ENCODE measurements at regions not wholly inside any gene's neighbourhood (a gene's known extent, or its start where the extent isn't known, plus 50 kb on each side); places are given as distances from the start of the nearest gene placed in this dataset.

GRCh38 chr2:8574196-8575037 is 107.4 kb upstream of the ID2 start:
- Histone ChIP-seq H3K27ac (replicated peaks in 1 of 4) (no peak overlapping the region), H3K36me3 (no peaks in the 10 kb centered on the region), H3K9me3 (no peaks in the 10 kb centered on the region), H3K4me3 (no peak overlapping the region), H3K27me3 (no peaks in the 10 kb centered on the region), H3K4me1 (peaks cover 10 to 17% (median 13%) of the 10 kb centered on the region in 4 donors)
- no peak for DNase-seq (ENCODE audit: extremely low spot score)
- WGBS, result 96% methylated on average over 17 of the region's 24 CpGs
- intact Hi-C loops (cut with DNase I), result no loop called here
- TF ChIP-seq POLR2A (IDR thresholded peaks at IDR 0.05; ENCODE audit: low read depth) (no peak), POLR2AphosphoS5 (IDR thresholded peaks at IDR 0.05) (no peak), EP300 (IDR thresholded peaks at IDR 0.05) (no peak)
- TF ChIP-seq, protein P1, sequence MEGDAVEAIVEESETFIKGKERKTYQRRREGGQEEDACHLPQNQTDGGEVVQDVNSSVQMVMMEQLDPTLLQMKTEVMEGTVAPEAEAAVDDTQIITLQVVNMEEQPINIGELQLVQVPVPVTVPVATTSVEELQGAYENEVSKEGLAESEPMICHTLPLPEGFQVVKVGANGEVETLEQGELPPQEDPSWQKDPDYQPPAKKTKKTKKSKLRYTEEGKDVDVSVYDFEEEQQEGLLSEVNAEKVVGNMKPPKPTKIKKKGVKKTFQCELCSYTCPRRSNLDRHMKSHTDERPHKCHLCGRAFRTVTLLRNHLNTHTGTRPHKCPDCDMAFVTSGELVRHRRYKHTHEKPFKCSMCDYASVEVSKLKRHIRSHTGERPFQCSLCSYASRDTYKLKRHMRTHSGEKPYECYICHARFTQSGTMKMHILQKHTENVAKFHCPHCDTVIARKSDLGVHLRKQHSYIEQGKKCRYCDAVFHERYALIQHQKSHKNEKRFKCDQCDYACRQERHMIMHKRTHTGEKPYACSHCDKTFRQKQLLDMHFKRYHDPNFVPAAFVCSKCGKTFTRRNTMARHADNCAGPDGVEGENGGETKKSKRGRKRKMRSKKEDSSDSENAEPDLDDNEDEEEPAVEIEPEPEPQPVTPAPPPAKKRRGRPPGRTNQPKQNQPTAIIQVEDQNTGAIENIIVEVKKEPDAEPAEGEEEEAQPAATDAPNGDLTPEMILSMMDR (IDR thresholded peaks at IDR 0.05), result no peak

DNA sequence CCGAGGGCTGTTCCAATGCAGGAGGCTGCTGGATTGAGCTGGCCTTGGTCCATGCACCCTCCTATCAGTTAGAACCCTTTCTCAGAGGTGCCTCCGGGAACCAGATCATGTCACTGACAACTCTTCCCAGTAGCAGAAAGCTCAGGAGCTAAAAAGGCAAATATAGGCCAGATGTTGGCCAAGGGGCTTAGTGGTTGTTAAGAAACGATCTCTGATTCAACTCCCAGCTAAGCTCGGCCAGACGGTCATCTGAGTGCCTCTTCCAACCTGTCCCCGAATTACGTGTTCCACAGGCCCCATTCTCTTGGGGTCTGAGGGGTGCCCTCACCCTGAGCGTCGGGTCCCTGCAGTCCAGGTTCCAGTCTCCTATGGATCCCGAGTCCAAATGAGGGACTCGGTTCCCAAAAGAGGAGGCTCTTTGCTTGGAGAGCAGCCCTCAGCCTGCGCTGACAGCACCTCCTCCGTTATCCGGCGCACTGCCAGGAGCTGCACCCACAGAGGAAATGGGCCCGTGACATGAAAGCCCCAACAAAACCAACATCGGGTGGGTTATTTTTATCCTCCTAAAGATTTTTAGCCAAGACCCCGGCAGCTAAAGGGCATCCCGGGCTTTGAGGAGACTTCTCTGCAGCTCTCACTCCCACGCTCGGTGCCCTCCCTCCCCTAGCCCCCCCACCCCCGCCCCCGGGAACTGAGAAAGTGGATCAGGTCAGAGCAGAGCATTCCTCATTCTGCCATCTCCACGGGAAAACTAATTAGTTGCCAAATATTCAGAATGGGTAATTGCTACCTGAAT is 106.6 kb upstream of the ID2 start:
- peak overlapping the region in 2 of 4 donors; percentile 11 to 12 for H3K4me3 ChIP-seq

DNA sequence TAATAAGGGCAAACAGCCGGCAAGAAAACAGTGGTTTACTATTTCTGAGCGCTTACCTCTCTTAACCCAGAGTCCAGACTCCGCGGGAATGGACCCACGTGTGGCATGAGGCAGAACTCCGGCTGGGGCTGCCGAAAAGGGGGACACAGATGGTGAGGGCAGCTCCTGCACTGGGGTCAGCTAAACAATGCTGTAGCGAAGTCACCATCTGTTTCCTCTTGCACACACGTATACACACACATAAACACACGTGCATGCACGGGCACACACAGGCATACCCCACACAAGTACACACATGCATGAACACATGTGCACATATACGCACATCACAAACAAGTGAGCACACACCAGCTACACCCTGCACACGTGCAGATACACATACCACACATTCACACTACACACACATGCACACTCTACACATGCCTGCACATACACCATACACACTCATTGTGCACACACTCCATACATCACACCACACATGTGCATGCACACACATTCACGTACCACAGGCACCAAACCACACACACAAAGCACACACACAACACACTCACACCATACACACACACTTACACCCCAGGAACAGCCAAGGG is 105.9 kb upstream of the ID2 start:
- Histone ChIP-seq H3K9me3 (no peaks in the 10 kb centered on the region), H3K27ac (replicated peaks in 1 of 4) (no peak overlapping the region), H3K27me3 (no peaks in the 10 kb centered on the region), H3K4me1 (peaks cover 10 to 21% (median 13%) of the 10 kb centered on the region in 4 donors), H3K4me3 (no peak overlapping the region), H3K36me3 (no peaks in the 10 kb centered on the region)
- intact Hi-C loops (cut with DNase I), result no loop called here
- TF ChIP-seq, protein P1 (IDR thresholded peaks at IDR 0.05), result no peak
- TF ChIP-seq POLR2AphosphoS5 (IDR thresholded peaks at IDR 0.05) (no peak), EP300 (IDR thresholded peaks at IDR 0.05) (no peak), POLR2A (IDR thresholded peaks at IDR 0.05; ENCODE audit: low read depth) (no peak)
- DNase-seq (ENCODE audit: extremely low spot score), result no peak
- 69% methylated on average over 14 of the region's 14 CpGs for WGBS

More for the DNA sequence above, 106.6 kb upstream of the ID2 start:
- no peak overlapping the region for H3K27ac ChIP-seq (replicated peaks in 1 of 4)
- DNase-seq (ENCODE audit: extremely low spot score), result no peak
- no peaks in the 10 kb centered on the region for H3K27me3 ChIP-seq
- TF ChIP-seq EP300 (IDR thresholded peaks at IDR 0.05) (no peak), POLR2AphosphoS5 (IDR thresholded peaks at IDR 0.05) (no peak), POLR2A (IDR thresholded peaks at IDR 0.05; ENCODE audit: low read depth) (no peak)
- TF ChIP-seq, protein P1 (IDR thresholded peaks at IDR 0.05), result no peak
- no peaks in the 10 kb centered on the region for H3K36me3 ChIP-seq
- H3K4me1 ChIP-seq, result peaks cover 10 to 17% (median 13%) of the 10 kb centered on the region in 4 donors
- H3K9me3 ChIP-seq, result no peaks in the 10 kb centered on the region
- intact Hi-C loops (cut with DNase I), result no loop called here
- 36% methylated on average over 24 of the region's 24 CpGs for WGBS

- Histone ChIP-seq H3K27me3 (no peaks in the 10 kb centered on the region), H3K27ac (replicated peaks in 1 of 4) (no peak overlapping the region), H3K36me3 (no peaks in the 10 kb centered on the region), H3K4me3 (no peak overlapping the region), H3K9me3 (no peaks in the 10 kb centered on the region), H3K4me1 (peaks cover 10 to 28% (median 15%) of the 10 kb centered on the region in 4 donors)
- intact Hi-C loops (cut with DNase I), result no loop called here
- WGBS, result 77% methylated on average over 10 of the region's 12 CpGs
- TF ChIP-seq POLR2A (IDR thresholded peaks at IDR 0.05; ENCODE audit: low read depth), result no peak
- no peak for TF ChIP-seq EP300 (IDR thresholded peaks at IDR 0.05)
- TF ChIP-seq, protein P1 (IDR thresholded peaks at IDR 0.05), result no peak
- no peak for TF ChIP-seq POLR2AphosphoS5 (IDR thresholded peaks at IDR 0.05)
- DNase-seq (ENCODE audit: extremely low spot score), result no peak
Observed at GRCh38 chr2:8576525-8577167, 105.2 kb upstream of the ID2 start.

Data from esophagus muscularis mucosa (tissue), 4 donors.